Erythroblast (primary cell): ENCODE measurements at regions not wholly inside any gene's neighbourhood (a gene's known extent, or its start where the extent isn't known, plus 50 kb on each side); places are given as distances from the start of the nearest gene placed in this dataset.

ENCODE experiments used
- GATA1 ChIP-seq: IDR thresholded peaks from 2 replicates; pipeline ENCODE4 v1.6.1; 2011; ENCODE audit warnings: low read depth, mild to moderate bottlenecking, control low read depth, low read length, moderate library complexity
- POLR2A ChIP-seq: IDR thresholded peaks from 2 replicates; pipeline ENCODE4 v1.6.1; 2011; ENCODE audit warnings: mild to moderate bottlenecking, low read length

- TF ChIP-seq POLR2A (no peak), GATA1 (no peak)
Observed at GRCh38 chr6:111993342-111993741, 60.6 kb upstream of the CCN6 start.
